K562 (cell line): ENCODE measurements at regions not wholly inside any gene's neighbourhood (a gene's known extent, or its start where the extent isn't known, plus 50 kb on each side); places are given as distances from the start of the nearest gene placed in this dataset.

Source experiments
- CCNT2 ChIP-seq: IDR thresholded peaks from 2 replicates; pipeline ENCODE4 v1.6.1; 2011; ENCODE audit warnings: borderline replicate concordance, low read depth, mild to moderate bottlenecking, moderate library complexity, mixed read lengths, low read length; ENCODE audit not compliant: insufficient read length; ENCODE audit errors: extremely low read depth
- ESRRA ChIP-seq: fragments of 450-650 bp; IDR thresholded peaks from 2 replicates; pipeline ENCODE4 v1.6.1; 2014; ENCODE audit warnings: low read depth, mild to moderate bottlenecking, moderate library complexity, borderline replicate concordance
- ESRRB ChIP-seq: fragments of 250-450 bp; sonication (Bioruptor Pico); IDR thresholded peaks from 2 replicates; pipeline ENCODE4 v1.5.0; 2020; ENCODE audit warnings: mild to moderate bottlenecking, moderate library complexity, borderline replicate concordance
- KDM2B ChIP-seq: fragments of 250-450 bp; sonication (Bioruptor Pico); IDR thresholded peaks from 2 replicates; pipeline ENCODE4 v1.8.0; 2021; ENCODE audit warnings: mild to moderate bottlenecking, moderate library complexity
- PCBP2 ChIP-seq: fragments of 200-400 bp; formaldehyde crosslinking; IDR thresholded peaks from 2 replicates; pipeline ENCODE4 v1.6.1; 2018; ENCODE audit warnings: low read length, low read depth, mild to moderate bottlenecking, moderate library complexity; ENCODE audit not compliant: poor library complexity, severe bottlenecking
- POLR2A ChIP-seq: fragments of 450-650 bp; conservative IDR thresholded peaks from 2 replicates; pipeline ENCODE4 v1.6.1; 2016
- SREBF2 ChIP-seq: sonication (generic); formaldehyde crosslinking; IDR thresholded peaks from 2 replicates; pipeline ENCODE4 v1.4.0; 2020; ENCODE audit warnings: mild to moderate bottlenecking, missing genetic modification reagents
- TEAD4 ChIP-seq, 2 experiments: sonication (generic) in 1 of 2; formaldehyde crosslinking in 1 of 2; IDR thresholded peaks; 2 replicates each; pipeline versions ENCODE4 v1.6.1 to v1.8.0; 2012 to 2022; ENCODE audit warnings: borderline replicate concordance in 1 of 2, inconsistent platforms in 1 of 2, low read length in 1 of 2, mild to moderate bottlenecking in 1 of 2, missing genetic modification reagents in 1 of 2
- TOE1 ChIP-seq, 2 experiments: fragments of 450-650 bp in 1 of 2; sonication (generic) in 1 of 2; formaldehyde crosslinking in 1 of 2; IDR thresholded peaks; 2 replicates each; pipeline versions ENCODE4 v1.7.1 to v1.8.0; 2016 to 2022; ENCODE audit warnings: borderline replicate concordance in 2 of 2, mild to moderate bottlenecking in 2 of 2, antibody characterized with exemption in 1 of 2, inconsistent platforms in 1 of 2, low read depth in 1 of 2, missing genetic modification reagents in 1 of 2, moderate library complexity in 1 of 2
- YBX1 ChIP-seq: fragments of 450-650 bp; IDR thresholded peaks from 2 replicates; pipeline ENCODE4 v1.7.1; 2016; ENCODE audit warnings: mild to moderate bottlenecking
- ZNF274 ChIP-seq: IDR thresholded peaks from 2 replicates; pipeline ENCODE4 v1.6.1; 2011; ENCODE audit warnings: low read depth, mild to moderate bottlenecking, low read length, moderate library complexity, borderline replicate concordance
- ZNF76 ChIP-seq: fragments of 250-450 bp; sonication (Bioruptor Pico); IDR thresholded peaks from 2 replicates; pipeline ENCODE4 v1.4.0; 2020; ENCODE audit warnings: mild to moderate bottlenecking, moderate library complexity, borderline replicate concordance

GRCh38 chr4:125948021-125948420 lies 633.3 kb downstream of the FAT4 start:
- TF ChIP-seq PCBP2 (no peak), ESRRB (CRISPR knock-in tag) (no peak), CCNT2 (no peak), TEAD4 (IDR thresholded peaks at IDR 0.05; ENCODE audit: low read length) (no peak), TEAD4 (CRISPR knock-in tag; IDR thresholded peaks at IDR 0.05; ENCODE audit: borderline replicate concordance) (no peak), ESRRA (no peak), SREBF2 (CRISPR knock-in tag) (no peak), YBX1 (no peak), ZNF76 (no peak), POLR2A (no peak), KDM2B (CRISPR knock-in tag) (no peak), ZNF274 (no peak), TOE1 (IDR thresholded peaks at IDR 0.05; ENCODE audit: borderline replicate concordance) (no peak), TOE1 (CRISPR knock-in tag; IDR thresholded peaks at IDR 0.05; ENCODE audit: borderline replicate concordance, low read depth) (no peak)
